ENCODE measurements at regions not wholly inside any gene's neighbourhood (a gene's known extent, or its start where the extent isn't known, plus 50 kb on each side); places are given as distances from the start of the nearest gene placed in this dataset.

DNA sequence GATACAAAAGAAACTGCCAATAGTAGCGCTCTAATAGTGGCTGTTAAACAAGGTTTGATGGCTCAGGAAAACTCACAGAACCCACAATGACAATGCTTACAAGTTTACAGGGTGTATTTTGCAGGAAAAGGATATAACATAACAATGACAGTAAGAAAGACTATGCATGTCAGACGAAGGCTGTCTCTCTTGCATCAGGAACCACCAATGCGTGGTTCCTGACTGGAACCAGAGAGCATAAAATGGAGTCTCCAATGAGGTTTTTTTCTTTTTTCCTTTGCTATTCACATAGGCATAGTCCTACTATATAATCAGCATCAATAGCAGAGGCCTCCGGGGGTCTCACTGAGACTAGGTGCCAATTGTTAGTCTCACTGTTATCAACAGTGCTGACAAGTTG lies 120.4 kb upstream of the STEAP1 start:
- TF ChIP-seq CTCF (IDR thresholded peaks at IDR 0.05) (no peak), POLR2A (IDR thresholded peaks at IDR 0.05) (no peak)
